ENCODE measurements at regions not wholly inside any gene's neighbourhood (a gene's known extent, or its start where the extent isn't known, plus 50 kb on each side); places are given as distances from the start of the nearest gene placed in this dataset.

DNA sequence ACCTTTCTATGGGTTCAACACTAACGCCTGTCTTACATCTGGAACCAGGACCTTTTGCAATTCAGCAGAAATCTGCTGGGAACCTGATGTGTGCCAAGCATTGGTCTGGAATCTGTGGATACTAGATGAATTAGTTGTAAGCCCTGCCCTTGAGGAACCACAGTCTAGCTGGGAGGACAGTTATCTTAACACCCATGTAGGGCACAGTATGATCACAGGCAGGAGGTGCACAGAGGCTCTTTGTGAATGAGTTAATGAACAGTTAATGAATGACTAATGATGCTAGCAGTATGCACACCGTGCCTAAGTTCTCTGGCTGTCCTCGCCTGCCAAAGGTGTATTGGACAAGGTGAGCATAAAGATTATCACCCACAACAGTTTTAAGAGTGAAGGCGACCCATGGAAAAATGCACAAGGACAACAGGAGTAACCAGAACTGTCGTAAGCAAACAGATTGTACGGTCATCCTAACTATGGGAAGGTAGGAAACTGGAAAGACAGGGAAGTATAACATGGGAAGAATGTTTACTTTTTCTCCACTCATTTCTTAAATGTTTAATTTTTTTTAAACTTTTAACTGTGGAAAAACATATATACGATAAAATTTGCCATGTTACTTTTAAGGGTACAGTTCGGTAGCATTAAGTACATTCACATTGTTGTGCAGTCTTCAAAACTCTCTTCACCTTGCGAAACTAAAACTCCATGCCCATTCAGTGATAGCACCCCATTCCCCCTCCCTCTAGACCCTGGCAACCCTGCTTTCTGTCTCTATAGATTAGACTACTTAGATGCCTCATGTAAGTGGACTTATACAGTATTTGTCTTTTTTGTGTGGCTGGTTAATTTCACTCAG, 139.9 kb downstream of the CXCL12 start:
- H3K4me1 ChIP-seq, result no peaks in the 10 kb centered on the region
- TF ChIP-seq, protein P1, sequence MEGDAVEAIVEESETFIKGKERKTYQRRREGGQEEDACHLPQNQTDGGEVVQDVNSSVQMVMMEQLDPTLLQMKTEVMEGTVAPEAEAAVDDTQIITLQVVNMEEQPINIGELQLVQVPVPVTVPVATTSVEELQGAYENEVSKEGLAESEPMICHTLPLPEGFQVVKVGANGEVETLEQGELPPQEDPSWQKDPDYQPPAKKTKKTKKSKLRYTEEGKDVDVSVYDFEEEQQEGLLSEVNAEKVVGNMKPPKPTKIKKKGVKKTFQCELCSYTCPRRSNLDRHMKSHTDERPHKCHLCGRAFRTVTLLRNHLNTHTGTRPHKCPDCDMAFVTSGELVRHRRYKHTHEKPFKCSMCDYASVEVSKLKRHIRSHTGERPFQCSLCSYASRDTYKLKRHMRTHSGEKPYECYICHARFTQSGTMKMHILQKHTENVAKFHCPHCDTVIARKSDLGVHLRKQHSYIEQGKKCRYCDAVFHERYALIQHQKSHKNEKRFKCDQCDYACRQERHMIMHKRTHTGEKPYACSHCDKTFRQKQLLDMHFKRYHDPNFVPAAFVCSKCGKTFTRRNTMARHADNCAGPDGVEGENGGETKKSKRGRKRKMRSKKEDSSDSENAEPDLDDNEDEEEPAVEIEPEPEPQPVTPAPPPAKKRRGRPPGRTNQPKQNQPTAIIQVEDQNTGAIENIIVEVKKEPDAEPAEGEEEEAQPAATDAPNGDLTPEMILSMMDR (IDR thresholded peaks at IDR 0.05), result no peak
- no peaks in the 10 kb centered on the region for H3K27me3 ChIP-seq
- ATAC-seq, result no peak
- H3K36me3 ChIP-seq, result no peaks in the 10 kb centered on the region
- no peak overlapping the region for H3K27ac ChIP-seq
- peaks cover 0 to 2% of the 10 kb centered on the region in 2 donors for H3K9me3 ChIP-seq
- intact Hi-C loops (cut with DNase I), result no loop called here
- no peak for DNase-seq
- no peak overlapping the region for H3K4me3 ChIP-seq

DNA sequence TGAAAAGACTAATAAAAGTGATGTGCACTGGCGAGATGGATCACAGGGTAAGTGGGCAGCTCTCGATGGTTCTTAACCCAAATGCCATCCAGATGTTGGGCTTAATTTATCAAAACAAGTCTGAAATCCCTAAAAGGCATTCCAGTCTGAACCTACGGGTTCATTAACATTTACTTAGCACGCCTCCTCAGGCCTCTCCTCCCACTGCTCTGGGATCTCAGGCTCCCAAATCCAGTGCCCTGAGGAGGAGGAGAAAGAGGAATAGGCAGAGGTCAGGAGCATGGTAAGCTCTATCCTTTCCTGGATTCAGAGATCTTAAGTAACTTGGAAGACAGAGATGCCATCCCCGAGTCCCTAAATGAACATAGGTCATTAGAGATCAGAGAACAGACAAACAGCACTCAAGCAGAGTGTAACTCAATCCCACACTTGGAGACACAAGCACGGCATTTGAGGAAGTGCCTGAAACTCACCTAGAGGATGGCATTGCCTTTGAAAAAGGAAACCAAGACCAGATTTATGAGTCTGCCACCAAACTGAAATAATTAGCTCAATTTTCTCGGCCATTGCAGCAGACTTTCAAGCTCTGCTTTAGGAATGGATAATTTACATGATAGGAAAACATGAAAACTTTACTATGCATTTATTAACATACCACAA, 140.9 kb downstream of the CXCL12 start:
- Histone ChIP-seq H3K27me3 (no peaks in the 10 kb centered on the region), H3K27ac (no peak overlapping the region), H3K4me3 (no peak overlapping the region), H3K9me3 (peaks cover 0 to 2% of the 10 kb centered on the region in 2 donors), H3K4me1 (no peaks in the 10 kb centered on the region), H3K36me3 (no peaks in the 10 kb centered on the region)
- DNase-seq (no peak), ATAC-seq (no peak)
- intact Hi-C loops (cut with DNase I), result no loop called here
- TF ChIP-seq, protein P1 (IDR thresholded peaks at IDR 0.05), result no peak

DNA sequence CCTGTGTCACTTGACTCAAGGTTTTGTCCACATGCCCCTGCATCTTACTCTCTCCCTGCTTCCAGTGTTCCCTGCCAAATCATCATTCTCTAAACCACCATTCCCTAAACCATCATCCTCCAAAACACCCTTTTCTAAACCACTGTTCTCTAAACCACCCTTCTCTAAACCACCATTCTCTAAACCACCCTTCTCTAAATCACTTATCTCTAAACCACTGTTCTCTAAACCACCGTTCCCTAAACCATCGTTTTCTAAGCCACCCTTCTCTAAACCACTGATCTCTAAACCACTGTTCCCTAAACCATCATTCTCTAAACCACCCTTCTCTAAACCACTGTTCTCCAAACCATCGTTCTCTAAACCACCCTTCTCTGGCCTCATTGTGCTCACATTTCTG, 142.1 kb downstream of the CXCL12 start:
- H3K27me3 ChIP-seq, result no peaks in the 10 kb centered on the region
- DNase-seq (no peak), ATAC-seq (no peak)
- peaks cover 0 to 2% of the 10 kb centered on the region in 2 donors for H3K9me3 ChIP-seq
- no peak overlapping the region for H3K4me3 ChIP-seq
- intact Hi-C loops (cut with DNase I), result no loop called here
- TF ChIP-seq, protein P1 (IDR thresholded peaks at IDR 0.05), result no peak
- no peaks in the 10 kb centered on the region for H3K4me1 ChIP-seq
- H3K27ac ChIP-seq, result no peak overlapping the region
- H3K36me3 ChIP-seq, result no peaks in the 10 kb centered on the region

DNA sequence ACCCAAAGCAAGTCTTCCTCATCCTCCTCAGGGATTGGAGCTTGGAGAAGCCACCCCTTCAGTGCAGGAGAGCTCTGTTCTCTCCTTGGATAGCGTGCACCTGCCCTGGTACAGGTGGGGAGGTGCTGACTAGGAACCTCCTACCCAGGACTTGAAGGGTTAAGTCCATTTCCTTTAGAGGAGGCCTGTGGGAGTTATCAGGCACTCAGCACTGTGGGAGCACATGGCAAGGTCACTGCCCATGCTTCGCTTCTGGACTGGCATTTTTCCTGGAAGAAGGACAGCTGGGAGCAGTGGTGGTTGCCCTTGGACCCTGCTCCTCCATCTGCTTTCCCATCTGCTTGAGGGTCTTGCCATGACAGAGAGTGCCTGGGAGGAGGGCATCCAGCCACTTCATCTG, 142.8 kb downstream of the CXCL12 start:
- intact Hi-C loops (cut with DNase I), result no loop called here
- H3K9me3 ChIP-seq, result peaks cover 0 to 2% of the 10 kb centered on the region in 2 donors
- ATAC-seq, result no peak

More for the DNA sequence above, 142.8 kb downstream of the CXCL12 start:
- Histone ChIP-seq H3K27me3 (no peaks in the 10 kb centered on the region), H3K36me3 (no peaks in the 10 kb centered on the region), H3K4me3 (no peak overlapping the region), H3K27ac (no peak overlapping the region), H3K4me1 (no peaks in the 10 kb centered on the region)
- DNase-seq, result no peak
- TF ChIP-seq, protein P1 (IDR thresholded peaks at IDR 0.05), result no peak
